HG03571 (cell line): ENCODE measurements at regions not wholly inside any gene's neighbourhood (a gene's known extent, or its start where the extent isn't known, plus 50 kb on each side); places are given as distances from the start of the nearest gene placed in this dataset.
"Not testable (repeated sequence)": the region's sequence is repeated elsewhere in the genome, so short reads cannot be mapped to it uniquely, and the experiment has no call there.

ENCODE experiments used
- ATAC-seq: cut with Tn5 transposase; IDR thresholded peaks from one replicate; pipeline ENCODE4 v1.9.1; 2021; ENCODE audit not compliant: unreplicated experiment

- no peak for ATAC-seq
Observed at GRCh38 chr9:117649126-117649525, 55.1 kb upstream of the TLR4 start.

- ATAC-seq: no peak
Observed at GRCh38 chr9:117644932-117645636, 59.1 kb upstream of the TLR4 start.

- peak; percentile 84 for ATAC-seq
Observed at GRCh38 chr9:117644133-117644931, 59.9 kb upstream of the TLR4 start.

DNA sequence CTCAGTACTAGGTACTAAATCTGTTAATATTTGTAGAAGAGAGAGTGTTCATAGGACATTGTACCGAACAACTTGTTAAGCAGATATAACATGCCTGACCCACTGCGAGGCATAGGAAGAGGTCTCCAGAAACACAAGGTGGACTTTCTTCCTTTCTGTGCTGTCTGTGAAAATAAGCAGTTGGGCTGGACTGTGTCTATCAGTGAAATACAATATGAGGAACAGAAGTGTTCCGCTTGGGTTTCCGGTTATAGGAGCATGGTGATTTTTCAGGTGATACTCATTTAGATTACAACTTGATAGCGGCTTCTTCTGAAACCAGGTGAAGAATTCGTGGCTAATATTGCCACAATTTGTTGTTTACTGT, 60.9 kb upstream of the TLR4 start:
- no peak for ATAC-seq

GRCh38 chr9:117642571-117643287, 61.5 kb upstream of the TLR4 start:
- not testable (repeated sequence) for ATAC-seq

DNA sequence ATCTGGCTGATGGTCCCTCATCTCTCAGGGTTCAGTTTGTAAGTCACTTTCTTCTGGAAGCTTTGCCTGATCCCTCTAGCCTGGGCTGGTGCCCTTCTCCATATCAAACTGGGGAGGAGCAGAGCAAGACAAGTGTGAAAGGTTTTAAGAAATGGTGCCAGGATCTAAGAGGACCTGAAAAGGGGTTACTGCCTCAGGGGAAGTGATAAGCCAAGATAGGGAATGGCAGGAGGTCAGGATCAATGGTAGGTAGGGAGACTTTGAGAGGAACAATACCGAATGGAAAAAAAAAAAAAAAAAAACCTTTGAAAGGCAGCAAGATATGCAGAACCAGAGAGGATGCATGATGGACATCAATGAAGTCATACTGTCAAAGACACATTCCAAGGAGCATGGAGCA, 67.5 kb upstream of the TLR4 start:
- ATAC-seq: no peak

GRCh38 chr9:117625154-117625553, 79.0 kb upstream of the TLR4 start:
- no peak for ATAC-seq

DNA sequence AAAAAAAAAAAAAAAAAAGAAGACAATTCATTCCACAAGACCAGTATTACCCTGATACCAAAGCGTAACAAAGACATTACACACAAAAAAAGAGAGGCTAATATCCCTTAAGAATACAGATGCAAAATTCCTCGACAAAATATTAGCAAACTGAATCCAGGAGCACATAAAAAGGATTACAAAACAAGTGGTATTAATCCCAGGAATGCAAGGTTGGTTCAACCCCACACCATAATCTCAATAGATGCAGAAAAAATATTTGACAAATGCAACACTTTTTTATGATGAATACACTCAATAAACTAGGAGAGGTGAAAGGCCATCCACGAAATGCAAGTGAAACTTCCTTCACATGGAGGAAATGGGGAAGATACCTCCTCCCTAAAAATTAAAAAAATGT, 80.1 kb upstream of the TLR4 start:
- ATAC-seq: no peak

GRCh38 chr9:117622347-117622746, 81.9 kb upstream of the TLR4 start:
- ATAC-seq: no peak

DNA sequence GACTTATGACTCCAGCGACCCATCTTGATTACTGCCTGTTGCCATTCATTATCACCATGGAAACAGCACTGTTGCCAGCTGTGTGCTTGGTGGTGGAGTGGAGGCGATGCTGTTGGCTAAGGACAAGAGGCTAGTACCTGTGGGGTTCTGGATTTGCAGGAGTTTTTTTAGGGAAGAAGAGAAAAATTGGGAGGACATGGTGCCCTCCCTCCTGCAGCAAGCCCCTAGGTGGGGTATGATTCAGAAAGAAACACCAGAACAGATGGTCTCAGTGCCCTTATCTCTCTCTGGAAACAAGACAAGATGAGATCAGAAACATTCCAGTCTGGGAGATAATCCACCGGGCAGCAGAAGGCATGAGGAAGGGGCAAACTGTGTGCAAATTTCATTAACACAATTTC, 87.8 kb upstream of the TLR4 start:
- ATAC-seq: no peak

GRCh38 chr9:117612317-117612716, 91.9 kb upstream of the TLR4 start:
- no peak for ATAC-seq

GRCh38 chr9:117597977-117598376, 106.2 kb upstream of the TLR4 start:
- ATAC-seq: no peak

DNA sequence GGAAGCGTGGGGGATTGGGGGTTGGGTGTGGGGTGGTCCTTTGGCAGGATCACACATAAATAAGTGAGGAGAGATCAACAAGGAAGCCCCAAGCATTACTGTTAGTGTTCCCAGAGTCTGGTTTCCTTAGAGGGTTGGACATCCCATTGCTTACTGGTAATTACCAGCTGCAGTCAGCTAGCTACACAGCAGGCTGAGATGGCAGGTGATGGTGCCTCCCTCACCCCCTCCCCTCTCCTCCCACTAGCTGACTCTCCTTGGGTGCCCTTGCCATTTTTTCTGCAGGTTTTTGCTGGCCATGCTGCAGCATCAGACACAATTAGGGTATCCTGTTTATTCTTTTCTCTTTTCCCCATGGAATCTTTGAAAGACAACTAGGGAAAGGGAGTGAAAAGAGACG, 107.5 kb upstream of the TLR4 start:
- ATAC-seq: no peak

- ATAC-seq: no peak
Observed at GRCh38 chr9:117595650-117596049, 108.6 kb upstream of the TLR4 start.

DNA sequence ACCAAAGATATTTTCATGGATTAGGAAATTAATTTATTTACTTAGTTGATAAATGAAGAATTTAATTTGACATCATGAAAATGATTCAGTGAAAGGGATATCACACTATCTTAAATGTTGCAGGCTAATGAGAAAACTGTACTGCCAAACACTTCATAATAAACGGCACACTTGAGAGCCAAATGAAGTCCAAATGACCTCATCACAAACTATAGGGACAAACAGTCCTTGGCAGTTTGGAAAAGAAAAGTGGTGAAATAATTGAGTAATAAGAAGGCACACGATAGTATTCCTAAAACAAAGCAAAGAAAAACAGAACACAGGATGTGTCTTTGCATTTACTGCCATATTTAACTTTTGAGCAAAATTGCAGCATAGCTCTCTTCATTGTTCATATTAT, 116.9 kb upstream of the TLR4 start:
- no peak for ATAC-seq

- no peak for ATAC-seq
Observed at GRCh38 chr9:117574099-117574498, 130.1 kb upstream of the TLR4 start.

DNA sequence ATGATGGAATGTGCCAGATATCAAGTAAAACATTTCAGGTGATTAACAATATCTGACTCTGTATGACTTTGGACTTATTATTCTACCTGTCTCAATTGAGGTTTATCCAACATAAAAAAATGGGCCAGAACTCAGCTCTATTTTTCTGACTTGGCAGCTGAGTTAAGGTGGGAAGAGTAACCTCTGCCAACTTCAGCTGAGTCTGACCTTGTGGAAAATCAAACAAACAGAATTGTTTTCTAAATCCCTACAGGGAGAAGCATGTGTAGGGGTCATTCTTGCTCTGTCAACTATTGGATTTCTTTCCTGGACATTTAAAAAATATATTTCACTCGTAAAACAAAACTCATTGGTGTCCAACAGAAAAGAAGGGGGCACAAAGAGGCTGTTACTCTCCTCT, 139.4 kb upstream of the TLR4 start:
- no peak for ATAC-seq

- no peak for ATAC-seq
Observed at GRCh38 chr9:117561761-117562160, 142.4 kb upstream of the TLR4 start.

DNA sequence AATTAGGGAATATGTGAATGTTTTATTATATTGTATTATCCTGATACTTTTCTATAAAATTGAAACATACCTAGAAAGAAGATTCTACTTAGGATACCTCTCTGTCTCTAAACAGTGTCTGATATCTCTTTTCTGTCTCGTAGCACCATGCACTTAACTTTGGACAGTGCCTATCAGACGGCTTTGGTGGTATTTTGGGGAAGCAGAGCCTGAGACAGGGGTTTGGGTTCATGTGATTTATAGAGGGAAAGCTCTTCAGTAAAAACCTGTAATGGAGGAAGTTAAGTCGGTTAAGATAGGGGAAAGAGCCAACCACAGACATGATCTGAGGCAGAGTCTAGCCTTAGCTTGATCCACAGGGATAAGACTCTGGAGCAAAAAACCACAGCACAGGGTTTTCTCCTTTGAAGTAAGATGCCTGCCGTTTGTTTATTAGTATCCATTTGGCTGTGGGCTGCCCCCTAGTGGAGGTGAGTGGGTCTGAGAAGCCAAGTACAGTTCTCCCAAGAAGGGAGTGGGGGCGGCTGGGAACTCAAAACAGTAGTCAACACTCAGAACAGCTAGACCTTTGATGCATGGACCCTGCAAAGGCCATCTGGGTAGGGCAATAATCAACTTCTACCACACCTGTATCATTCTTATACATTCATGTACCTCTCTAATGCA, 141.2 kb upstream of the ASTN2 start:
- ATAC-seq: peak; percentile 75

DNA sequence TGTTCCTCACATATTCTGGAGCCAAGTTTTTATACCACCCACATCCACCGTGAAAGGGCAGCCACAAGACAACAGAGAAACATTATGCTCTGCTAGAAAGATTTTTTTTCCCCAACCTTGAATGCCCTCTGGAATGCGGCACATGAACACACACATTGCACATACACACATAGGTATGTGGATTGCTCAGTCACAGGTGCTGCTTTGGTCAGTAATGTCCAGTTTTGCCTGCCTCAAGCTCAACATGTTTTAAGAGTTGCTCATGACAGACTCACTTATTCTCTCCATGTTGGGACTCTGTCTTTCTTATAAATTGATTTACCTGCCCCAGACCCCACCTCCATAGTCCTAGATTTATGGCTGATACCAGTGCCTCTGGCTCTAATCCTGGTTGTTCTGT, 138.0 kb upstream of the ASTN2 start:
- ATAC-seq: no peak

DNA sequence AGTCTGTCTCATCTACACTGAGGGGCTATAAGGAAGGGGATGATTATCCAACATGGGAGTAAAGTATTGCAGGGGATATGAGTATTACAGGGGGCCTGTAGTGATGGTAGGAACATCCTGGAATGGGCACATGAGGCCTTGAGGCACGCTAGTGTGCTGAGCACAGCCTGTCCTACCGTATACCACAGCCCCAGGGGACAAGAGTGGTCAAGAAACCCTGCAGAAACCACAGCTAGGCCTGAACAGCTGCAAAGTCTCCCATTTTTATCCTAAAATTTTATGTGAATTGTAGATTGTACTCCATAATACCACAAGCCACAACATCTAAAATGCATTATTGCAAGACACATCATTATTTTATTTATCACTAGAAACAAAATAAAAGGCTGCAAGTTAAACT, 136.3 kb upstream of the ASTN2 start:
- ATAC-seq: no peak

DNA sequence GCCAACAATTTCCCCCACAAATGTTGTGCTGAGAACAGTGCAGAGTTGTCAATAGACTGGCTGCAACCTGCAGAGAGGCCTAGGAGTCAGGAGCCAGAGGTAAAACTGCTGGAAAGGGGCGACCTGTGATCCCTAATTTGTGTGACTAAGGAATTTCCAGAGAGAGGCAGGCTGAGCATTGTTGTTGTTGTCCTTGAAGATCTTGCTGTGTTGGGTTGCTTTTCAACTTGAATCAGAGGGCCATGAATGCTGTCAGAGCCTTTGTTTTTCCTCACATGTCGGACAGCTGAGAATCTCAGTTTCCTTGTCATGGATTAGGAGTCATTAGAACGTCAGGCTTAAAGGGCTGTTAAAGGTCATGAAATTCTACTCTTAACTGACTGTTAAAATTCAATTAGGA, 134.6 kb upstream of the ASTN2 start:
- no peak for ATAC-seq
